ENCODE measurements at regions not wholly inside any gene's neighbourhood (a gene's known extent, or its start where the extent isn't known, plus 50 kb on each side); places are given as distances from the start of the nearest gene placed in this dataset.
"Not testable (repeated sequence)": the region's sequence is repeated elsewhere in the genome, so short reads cannot be mapped to it uniquely, and the experiment has no call there.

- no peak for DNase-seq
Observed at GRCh38 chr10:2618690-2619089, 448.7 kb upstream of the PFKP start.

GRCh38 chr10:2616215-2616614 is 451.1 kb upstream of the PFKP start:
- no peak for DNase-seq

GRCh38 chr10:2611603-2612002 is 455.7 kb upstream of the PFKP start:
- no peak for DNase-seq

- DNase-seq, result no peak
Observed at GRCh38 chr10:2610946-2611345, 456.4 kb upstream of the PFKP start.

- no peak for DNase-seq
Observed at GRCh38 chr10:2604891-2605290, 462.5 kb upstream of the PFKP start.

GRCh38 chr10:2599571-2599970 is 467.8 kb upstream of the PFKP start:
- DNase-seq, result no peak

- no peak for DNase-seq
Observed at GRCh38 chr10:2592360-2593160, 474.8 kb upstream of the PFKP start.

- no peak for DNase-seq
Observed at GRCh38 chr10:2589196-2589595, 478.2 kb upstream of the PFKP start.

- no peak for DNase-seq
Observed at GRCh38 chr10:2584385-2584784, 483.0 kb upstream of the PFKP start.

GRCh38 chr10:2576892-2577291 is 490.5 kb upstream of the PFKP start:
- DNase-seq, result no peak

GRCh38 chr10:2575460-2575859 is 491.9 kb upstream of the PFKP start:
- DNase-seq, result no peak

GRCh38 chr10:2572611-2573010 is 494.7 kb upstream of the PFKP start:
- DNase-seq, result no peak

- no peak for DNase-seq
Observed at GRCh38 chr10:2556883-2557282, 510.5 kb upstream of the PFKP start.

- no peak for DNase-seq
Observed at GRCh38 chr10:2548071-2548470, 519.3 kb upstream of the PFKP start.

- DNase-seq, result no peak
Observed at GRCh38 chr10:2547606-2548005, 519.7 kb upstream of the PFKP start.

- not testable (repeated sequence) for DNase-seq
Observed at GRCh38 chr10:2546894-2547293, 520.5 kb upstream of the PFKP start.

GRCh38 chr10:2543974-2544373 is 523.4 kb upstream of the PFKP start:
- DNase-seq, result no peak

GRCh38 chr10:2543142-2543886 is 524.0 kb upstream of the PFKP start:
- no peak for DNase-seq

- DNase-seq, result no peak
Observed at GRCh38 chr10:2541176-2541575, 526.2 kb upstream of the PFKP start.

- DNase-seq, result no peak
Observed at GRCh38 chr10:2529945-2530344, 537.4 kb upstream of the PFKP start.

GRCh38 chr10:2525781-2526180 is 541.6 kb upstream of the PFKP start:
- no peak for DNase-seq

- no peak for DNase-seq
Observed at GRCh38 chr10:2519139-2519538, 548.2 kb upstream of the PFKP start.

- no peak for DNase-seq
Observed at GRCh38 chr10:2509081-2509531, 558.2 kb upstream of the PFKP start.

- DNase-seq, result not testable (repeated sequence)
Observed at GRCh38 chr10:2501366-2501940, 565.9 kb upstream of the PFKP start.
